HG03135 (cell line): ENCODE measurements at regions not wholly inside any gene's neighbourhood (a gene's known extent, or its start where the extent isn't known, plus 50 kb on each side); places are given as distances from the start of the nearest gene placed in this dataset.

Experiments
- ATAC-seq: cut with Tn5 transposase; IDR thresholded peaks from one replicate; pipeline ENCODE4 v1.9.1; 2021; ENCODE audit warnings: mild to moderate bottlenecking, moderate library complexity; ENCODE audit not compliant: unreplicated experiment

DNA sequence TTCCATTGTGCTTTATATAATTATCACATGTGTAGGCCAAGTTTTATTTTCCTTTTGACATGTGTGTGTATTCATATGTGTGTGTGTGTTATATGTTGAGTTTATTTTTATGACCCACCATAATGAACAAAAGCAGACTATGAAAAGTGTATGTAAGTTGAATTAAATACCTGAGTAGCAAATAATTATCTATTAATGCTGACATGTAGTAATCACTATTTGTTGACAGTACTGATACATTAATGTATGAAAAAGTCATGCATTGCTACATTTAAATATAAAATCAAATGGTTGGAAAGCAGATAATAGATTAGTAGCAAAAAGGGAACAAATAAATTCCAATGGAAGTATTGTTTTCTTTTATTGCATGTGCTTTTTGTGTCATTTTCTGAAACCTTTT, 1948.5 kb upstream of the PCDH20 start:
- ATAC-seq, result no peak

DNA sequence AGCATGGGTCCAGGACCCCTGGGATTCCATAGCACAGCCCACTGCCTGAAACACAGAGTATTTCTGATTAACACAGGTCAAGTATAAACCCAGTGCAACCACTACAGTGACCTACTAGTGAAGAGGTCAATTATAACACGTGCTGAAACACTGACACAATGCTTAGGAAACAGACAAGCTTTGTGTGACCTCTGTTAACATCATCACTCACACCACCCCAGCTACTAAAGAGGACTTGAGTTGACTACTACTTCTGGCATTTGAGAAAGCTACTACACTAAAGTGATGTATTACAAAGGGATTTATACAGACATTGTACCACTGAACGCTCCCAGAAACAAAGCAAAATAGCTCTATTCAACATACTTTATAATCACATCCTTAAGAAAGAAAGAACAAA, 1935.9 kb upstream of the PCDH20 start:
- no peak for ATAC-seq

DNA sequence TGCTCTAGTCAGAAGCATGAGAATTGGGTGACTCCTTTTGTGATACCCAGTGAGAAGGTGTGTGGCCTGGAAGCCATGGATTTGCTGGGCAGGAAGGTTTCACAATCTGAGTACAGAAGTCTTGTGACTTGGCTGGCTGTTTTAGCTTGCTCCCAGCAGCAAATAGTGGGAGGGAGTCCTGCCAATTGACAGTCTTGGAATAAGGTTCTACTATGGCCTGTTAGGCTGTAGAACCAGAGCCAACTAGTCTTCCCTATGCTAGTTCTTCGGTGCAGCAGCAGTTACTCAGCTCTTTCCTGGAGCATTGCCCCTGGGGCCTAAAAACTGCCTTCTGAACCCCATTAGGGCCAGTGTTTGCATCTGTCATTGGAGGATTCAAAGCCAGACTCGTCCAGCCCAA, 1935.4 kb upstream of the PCDH20 start:
- ATAC-seq, result no peak

DNA sequence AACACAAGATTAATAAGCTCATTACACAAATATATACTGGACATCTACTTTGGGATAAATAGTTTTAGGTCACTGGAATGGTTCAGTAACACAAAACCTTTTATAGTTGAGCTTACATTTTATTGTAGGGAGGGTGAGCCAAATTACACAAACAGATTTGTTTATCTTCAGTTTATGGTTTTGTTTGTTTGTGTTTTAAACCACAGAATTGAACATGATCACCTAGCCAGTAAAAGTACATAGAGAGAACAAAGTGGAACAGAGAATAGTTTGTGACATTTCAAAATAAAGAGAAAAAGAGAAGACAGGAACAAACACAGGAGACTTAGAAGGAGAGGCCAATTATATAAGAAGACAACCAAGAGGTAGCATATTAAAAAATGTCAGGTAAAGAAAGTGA, 1930.2 kb upstream of the PCDH20 start:
- ATAC-seq, result no peak

- ATAC-seq, result no peak
These were observed 1929.1 kb upstream of the PCDH20 start for GRCh38 chr13:63344711-63345110.

GRCh38 chr13:63337921-63338320, 1922.3 kb upstream of the PCDH20 start:
- ATAC-seq, result no peak

- ATAC-seq, result no peak
These were observed 1921.4 kb upstream of the PCDH20 start for GRCh38 chr13:63337041-63337440.

- no peak for ATAC-seq
These were observed 1920.9 kb upstream of the PCDH20 start for GRCh38 chr13:63336549-63336948.

DNA sequence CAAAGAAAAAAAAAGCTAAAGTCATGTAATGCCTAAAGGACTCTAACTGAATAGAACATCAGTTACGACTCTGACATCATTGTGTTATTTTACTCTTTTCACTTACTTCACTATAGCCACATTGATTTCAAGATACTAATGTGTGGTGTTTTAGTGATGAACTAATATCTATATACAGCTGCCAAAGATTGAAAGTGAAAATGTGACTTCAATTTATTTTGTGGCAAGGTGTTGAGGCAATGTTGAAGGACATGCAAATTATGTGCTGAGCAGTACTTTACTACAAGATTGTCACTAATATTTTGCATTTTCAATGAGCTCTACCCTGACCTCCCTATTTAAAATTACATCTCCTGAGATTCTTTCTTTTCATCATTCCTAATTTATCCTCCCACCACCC, 1911.9 kb upstream of the PCDH20 start:
- no peak for ATAC-seq

DNA sequence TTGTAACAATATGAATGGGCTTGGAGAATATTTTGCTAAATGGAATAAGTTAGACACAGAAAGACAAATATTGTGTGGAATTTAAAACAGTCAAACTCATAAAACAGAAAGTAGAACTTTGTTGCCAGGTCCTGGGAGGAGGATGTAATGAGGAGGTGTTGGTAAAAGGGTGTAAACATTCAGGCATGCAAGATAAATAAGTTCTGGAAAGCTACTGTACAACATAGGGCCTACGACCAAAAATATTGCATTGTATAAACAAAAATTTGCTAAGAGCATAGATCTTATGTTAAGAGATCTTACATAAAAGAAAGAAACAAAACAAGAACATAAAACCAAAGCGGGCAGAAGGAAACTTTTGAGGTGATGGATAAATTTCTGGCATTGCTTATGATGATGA, 1907.8 kb upstream of the PCDH20 start:
- ATAC-seq, result no peak

DNA sequence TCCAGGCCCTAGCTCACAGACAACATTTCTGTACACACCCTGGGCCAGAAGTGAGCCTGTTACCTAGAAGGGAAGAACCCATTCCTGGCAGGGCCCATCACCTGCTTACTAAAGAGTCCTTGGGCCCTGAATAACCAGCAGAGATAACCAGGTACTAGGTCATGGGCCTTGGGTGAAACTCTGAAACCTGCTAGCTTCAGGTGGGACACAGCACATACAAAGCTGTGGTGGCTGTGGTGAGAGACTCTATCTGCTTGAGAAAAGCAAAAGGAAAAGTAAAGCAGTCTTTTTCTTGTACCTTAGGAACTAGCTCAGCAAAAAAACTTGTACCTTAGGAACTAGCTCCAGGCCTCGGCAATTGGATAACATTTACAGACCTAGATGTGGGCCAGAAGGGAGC, 1895.9 kb upstream of the PCDH20 start:
- ATAC-seq, result no peak

GRCh38 chr13:63308549-63309165, 1893.0 kb upstream of the PCDH20 start:
- ATAC-seq, result no peak

DNA sequence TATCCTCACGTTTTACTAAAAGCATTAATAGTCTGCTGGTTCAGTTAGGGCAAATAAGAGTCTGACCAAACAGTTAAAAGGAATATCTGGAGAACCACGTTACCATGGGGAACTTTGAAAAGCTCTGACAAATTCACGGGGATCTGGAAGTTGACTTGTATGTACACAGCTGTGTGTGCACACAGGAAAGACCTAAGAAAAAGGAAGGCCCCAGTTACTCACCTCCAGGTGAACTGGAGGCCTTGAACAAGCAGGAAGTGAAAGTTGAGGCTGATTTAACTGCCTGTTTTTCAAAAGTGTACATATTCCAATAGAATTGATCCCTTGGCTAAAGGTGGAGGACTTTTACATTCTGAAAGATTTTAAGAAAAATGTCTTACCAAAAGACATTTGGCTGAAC, 1891.6 kb upstream of the PCDH20 start:
- ATAC-seq, result no peak

DNA sequence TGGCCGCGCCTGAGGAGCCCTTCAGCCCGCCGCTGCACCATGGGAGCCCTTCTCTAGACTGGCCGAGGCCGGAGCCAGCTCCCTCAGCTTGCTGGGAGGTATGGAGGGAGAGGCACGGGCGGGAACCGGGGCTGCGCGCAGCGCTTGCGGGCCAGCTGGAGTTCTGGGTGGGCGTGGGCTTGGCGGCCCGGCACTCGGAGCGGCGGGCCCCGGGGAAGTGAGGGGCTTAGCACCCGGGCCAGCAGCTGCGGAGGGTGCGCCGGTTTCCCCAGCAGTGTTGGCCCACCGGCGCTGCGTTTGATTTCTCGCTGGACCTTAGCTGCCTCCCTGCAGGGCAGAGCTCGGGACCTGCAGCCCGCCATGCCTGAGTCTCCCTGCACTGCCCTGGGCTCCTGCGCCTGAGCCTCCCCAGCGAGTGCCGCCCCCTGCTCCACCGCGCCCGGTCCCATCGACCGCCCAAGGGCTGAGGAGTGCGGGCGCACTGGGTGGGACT, 1890.0 kb upstream of the PCDH20 start:
- no peak for ATAC-seq

DNA sequence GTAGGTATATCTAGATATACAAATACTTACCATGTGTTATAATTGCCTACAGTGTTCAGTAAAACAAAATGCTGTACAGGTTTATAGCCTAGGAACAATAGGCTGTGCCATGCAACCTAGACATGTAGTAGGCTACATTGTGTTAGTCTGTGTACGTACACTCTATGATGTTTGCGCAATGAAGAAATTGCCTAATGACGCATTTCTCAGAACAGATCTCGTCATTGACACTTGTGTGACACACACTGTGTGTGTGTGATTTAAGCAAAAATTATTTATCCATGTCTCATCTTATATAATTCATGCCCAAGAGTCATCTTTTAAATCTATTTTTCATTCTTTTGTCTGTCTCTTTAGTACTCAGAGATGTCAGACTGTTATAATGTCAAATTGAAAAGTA, 1888.8 kb upstream of the PCDH20 start:
- no peak for ATAC-seq

GRCh38 chr13:63299866-63300394, 1884.3 kb upstream of the PCDH20 start:
- no peak for ATAC-seq

GRCh38 chr13:63297163-63297562, 1881.5 kb upstream of the PCDH20 start:
- ATAC-seq, result no peak

DNA sequence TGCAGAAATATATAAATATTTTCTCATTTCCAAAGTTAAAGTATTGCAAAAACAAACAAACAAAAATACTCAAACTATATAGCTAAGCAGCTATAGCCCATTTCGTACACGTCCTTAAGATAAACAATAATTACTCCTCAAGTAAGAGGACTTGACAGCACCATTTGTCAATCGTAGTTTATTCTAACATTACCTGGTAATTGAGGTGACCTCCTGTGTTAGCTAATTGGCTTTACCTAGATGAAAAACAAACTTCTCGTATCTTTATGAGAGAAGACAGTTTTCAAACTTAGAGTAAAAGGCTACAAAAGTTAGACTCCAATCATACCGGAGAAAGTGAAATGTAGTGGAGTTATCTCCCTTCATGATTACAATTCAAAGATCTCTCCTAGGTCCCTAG, 1876.1 kb upstream of the PCDH20 start:
- no peak for ATAC-seq

DNA sequence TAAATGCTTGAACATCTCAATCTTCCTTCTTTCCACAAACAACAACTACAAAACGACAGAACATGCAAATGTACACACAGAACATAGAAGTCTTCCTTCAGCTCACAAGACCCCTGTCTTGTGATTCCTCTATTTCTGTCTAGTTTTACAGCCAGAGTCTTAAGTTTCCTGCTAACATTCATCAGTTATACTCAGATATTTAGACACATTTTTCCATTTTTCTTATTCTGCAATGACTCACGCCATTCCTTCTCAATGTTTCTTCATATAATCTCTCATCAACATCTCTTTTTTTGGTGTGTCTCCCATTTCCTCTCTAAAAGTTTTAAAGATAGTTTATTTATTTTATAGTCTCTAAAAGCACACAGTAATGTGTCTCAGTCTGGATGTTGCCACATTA, 1872.9 kb upstream of the PCDH20 start:
- no peak for ATAC-seq

DNA sequence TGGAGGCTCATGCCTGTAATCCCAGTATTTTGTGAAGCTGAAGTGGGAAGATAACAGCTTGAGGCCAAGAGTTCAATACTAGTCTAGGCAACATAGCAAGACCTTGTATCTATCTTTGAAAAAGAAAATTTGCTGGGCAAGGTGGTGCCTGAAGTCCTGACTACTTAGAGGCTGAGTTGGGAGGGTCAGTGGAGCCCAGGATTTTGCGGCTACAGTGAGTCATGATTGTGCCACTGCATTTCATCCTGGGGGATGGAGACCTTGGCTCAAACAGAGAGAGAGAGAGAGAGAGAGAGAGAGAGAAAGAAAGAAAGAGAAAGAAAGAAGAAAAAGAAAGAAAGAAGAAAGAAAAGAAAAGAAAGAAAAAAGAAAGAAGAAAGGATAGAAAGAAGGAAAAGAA, 1872.3 kb upstream of the PCDH20 start:
- ATAC-seq, result no peak

DNA sequence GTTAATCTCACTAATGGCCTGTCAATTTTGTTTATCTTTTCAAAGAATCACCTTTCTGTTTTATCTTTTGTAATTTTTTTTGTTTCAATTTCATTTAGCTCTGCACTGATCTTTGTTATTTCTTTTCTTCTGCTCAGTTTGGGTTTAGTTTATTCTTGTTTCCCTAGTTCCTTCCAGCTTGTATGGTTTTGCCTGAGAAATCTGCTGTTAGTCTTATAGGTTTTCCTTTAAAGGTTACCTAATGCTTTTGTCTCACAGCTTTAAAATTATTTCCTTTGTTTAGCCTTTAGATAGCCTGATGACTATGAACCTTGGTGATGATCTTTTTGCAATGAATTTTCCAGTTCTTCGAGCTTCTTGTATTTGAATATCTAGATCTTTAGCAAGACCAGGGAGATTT, 1869.8 kb upstream of the PCDH20 start:
- no peak for ATAC-seq

DNA sequence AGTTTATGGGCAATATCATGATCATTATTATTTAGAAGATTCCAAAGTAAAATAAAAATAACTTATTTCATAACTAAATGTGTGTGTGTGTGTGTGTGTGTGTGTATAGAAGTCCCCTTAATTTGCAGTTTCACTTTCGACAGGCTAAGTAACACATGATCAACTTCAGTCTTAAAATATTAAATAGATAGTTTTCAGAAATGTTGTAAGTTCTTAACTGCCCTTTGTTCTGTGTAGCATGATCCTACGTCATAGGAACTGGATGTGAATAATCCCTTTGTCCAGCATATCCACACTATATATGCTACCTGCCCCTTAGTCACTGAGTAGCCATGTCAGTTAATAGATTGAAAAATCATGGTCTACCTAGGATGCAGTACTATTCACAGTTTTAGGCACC, 1863.5 kb upstream of the PCDH20 start:
- ATAC-seq, result no peak

GRCh38 chr13:63274772-63275171, 1859.1 kb upstream of the PCDH20 start:
- ATAC-seq, result no peak
